ENCODE measurements at regions not wholly inside any gene's neighbourhood (a gene's known extent, or its start where the extent isn't known, plus 50 kb on each side); places are given as distances from the start of the nearest gene placed in this dataset.

GRCh38 chr1:60262701-60263100, 189.1 kb upstream of the C1orf87 start:
- no peak for TF ChIP-seq CTCF (IDR thresholded peaks at IDR 0.05; ENCODE audit: low read depth, low read length, poor library complexity, severe bottlenecking)
- TF ChIP-seq EZH2phosphoT487 (IDR thresholded peaks at IDR 0.05; ENCODE audit: borderline replicate concordance, low read length), result no peak

All from DOHH2 (cell line).